Putamen (tissue), 1 donor: ENCODE measurements at regions not wholly inside any gene's neighbourhood (a gene's known extent, or its start where the extent isn't known, plus 50 kb on each side); places are given as distances from the start of the nearest gene placed in this dataset.
"Not testable (repeated sequence)": the region's sequence is repeated elsewhere in the genome, so short reads cannot be mapped to it uniquely, and the experiment has no call there.

Experiments used
- DNase-seq: peaks from one replicate; pipeline ENCODE4 v3.0.0-alpha.2; 2016; ENCODE audit warnings: low spot score

- no peak for DNase-seq
Observed at GRCh38 chr4:83779103-83780052, 243.5 kb downstream of the GPAT3 start.

GRCh38 chr4:83772685-83773084, 236.8 kb downstream of the GPAT3 start:
- no peak for DNase-seq

- DNase-seq, result peak; percentile 3
Observed at GRCh38 chr4:83771113-83771705, 235.3 kb downstream of the GPAT3 start.

GRCh38 chr4:83768146-83768545, 232.2 kb downstream of the GPAT3 start:
- no peak for DNase-seq

GRCh38 chr4:83767067-83767466, 231.2 kb downstream of the GPAT3 start:
- no peak for DNase-seq

- DNase-seq, result no peak
Observed at GRCh38 chr4:83759611-83760010, 223.7 kb downstream of the GPAT3 start.

- DNase-seq, result no peak
Observed at GRCh38 chr4:83758285-83758684, 222.4 kb downstream of the GPAT3 start.

GRCh38 chr4:83757121-83757621, 221.3 kb downstream of the GPAT3 start:
- DNase-seq, result no peak

- no peak for DNase-seq
Observed at GRCh38 chr4:83753260-83753659, 217.4 kb downstream of the GPAT3 start.

GRCh38 chr4:83751336-83751949, 215.5 kb downstream of the GPAT3 start:
- DNase-seq, result no peak

GRCh38 chr4:83748711-83749110, 212.8 kb downstream of the GPAT3 start:
- no peak for DNase-seq

- DNase-seq, result no peak
Observed at GRCh38 chr4:83738895-83739294, 203.0 kb downstream of the GPAT3 start.

- no peak for DNase-seq
Observed at GRCh38 chr4:83734576-83734975, 198.7 kb downstream of the GPAT3 start.

GRCh38 chr4:83732114-83732635, 196.3 kb downstream of the GPAT3 start:
- DNase-seq, result no peak

- DNase-seq, result no peak
Observed at GRCh38 chr4:83731609-83732008, 195.7 kb downstream of the GPAT3 start.

- DNase-seq, result not testable (repeated sequence)
Observed at GRCh38 chr4:83730958-83731357, 195.1 kb downstream of the GPAT3 start.

GRCh38 chr4:83728191-83728590, 192.3 kb downstream of the GPAT3 start:
- DNase-seq, result no peak

GRCh38 chr4:83725336-83726085, 189.6 kb downstream of the GPAT3 start:
- no peak for DNase-seq

GRCh38 chr4:83724485-83725335, 188.8 kb downstream of the GPAT3 start:
- DNase-seq, result no peak

- DNase-seq, result no peak
Observed at GRCh38 chr4:83723609-83724008, 187.7 kb downstream of the GPAT3 start.
